ENCODE measurements at regions not wholly inside any gene's neighbourhood (a gene's known extent, or its start where the extent isn't known, plus 50 kb on each side); places are given as distances from the start of the nearest gene placed in this dataset.

- TF ChIP-seq TOX (CRISPR knock-in tag; IDR thresholded peaks at IDR 0.05; ENCODE audit: borderline replicate concordance): no peak
- TF ChIP-seq ZC3H10 (CRISPR knock-in tag; IDR thresholded peaks at IDR 0.05): no peak
- no peak for TF ChIP-seq SNAI2 (CRISPR knock-in tag; IDR thresholded peaks at IDR 0.05)
- no peak for TF ChIP-seq RARB (CRISPR knock-in tag; IDR thresholded peaks at IDR 0.05)
Observed at GRCh38 chrX:106356580-106356979, 188.5 kb downstream of the PWWP3B start.

Measured in SK-N-SH treated with all-trans-retinoic acid at 6 μM for 48 hours (cell line).